SW480 (cell line): ENCODE measurements at regions not wholly inside any gene's neighbourhood (a gene's known extent, or its start where the extent isn't known, plus 50 kb on each side); places are given as distances from the start of the nearest gene placed in this dataset.
"Not testable (repeated sequence)": the region's sequence is repeated elsewhere in the genome, so short reads cannot be mapped to it uniquely, and the experiment has no call there.

Source experiments
- DNase-seq: peaks from one replicate; pipeline ENCODE4 v3.0.0-alpha.2; 2016; ENCODE audit warnings: low spot score

DNA sequence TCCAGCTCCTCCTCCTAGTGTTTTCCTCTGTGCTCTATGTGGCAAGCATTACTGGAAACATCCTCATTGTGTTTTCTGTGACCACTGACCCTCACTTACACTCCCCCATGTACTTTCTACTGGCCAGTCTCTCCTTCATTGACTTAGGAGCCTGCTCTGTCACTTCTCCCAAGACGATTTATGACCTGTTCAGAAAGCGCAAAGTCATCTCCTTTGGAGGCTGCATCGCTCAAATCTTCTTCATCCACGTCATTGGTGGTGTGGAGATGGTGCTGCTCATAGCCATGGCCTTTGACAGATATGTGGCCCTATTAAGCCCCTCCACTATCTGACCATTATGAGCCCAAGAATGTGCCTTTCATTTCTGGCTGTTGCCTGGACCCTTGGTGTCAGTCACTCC, 64.0 kb downstream of the OR4F15 start:
- not testable (repeated sequence) for DNase-seq

DNA sequence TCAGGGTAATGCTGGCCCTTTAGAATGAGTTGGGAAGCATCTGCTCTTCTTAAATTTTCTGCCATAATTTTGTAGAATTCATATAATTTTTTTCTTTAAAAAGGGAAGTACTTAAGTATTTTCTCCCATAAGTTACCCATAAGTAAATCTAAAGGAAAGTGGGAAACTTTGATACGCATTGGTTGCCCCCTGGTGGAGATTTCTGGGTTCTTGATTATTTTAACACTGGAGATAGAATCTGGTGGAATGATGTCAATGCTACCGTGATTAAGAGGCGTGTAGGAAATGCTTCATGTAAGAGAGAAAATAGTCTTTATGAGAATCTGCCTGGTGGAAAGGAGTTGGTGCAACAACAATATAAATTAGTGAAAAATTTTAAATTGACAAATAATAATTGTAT, 65.6 kb downstream of the OR4F15 start:
- DNase-seq, result not testable (repeated sequence)

DNA sequence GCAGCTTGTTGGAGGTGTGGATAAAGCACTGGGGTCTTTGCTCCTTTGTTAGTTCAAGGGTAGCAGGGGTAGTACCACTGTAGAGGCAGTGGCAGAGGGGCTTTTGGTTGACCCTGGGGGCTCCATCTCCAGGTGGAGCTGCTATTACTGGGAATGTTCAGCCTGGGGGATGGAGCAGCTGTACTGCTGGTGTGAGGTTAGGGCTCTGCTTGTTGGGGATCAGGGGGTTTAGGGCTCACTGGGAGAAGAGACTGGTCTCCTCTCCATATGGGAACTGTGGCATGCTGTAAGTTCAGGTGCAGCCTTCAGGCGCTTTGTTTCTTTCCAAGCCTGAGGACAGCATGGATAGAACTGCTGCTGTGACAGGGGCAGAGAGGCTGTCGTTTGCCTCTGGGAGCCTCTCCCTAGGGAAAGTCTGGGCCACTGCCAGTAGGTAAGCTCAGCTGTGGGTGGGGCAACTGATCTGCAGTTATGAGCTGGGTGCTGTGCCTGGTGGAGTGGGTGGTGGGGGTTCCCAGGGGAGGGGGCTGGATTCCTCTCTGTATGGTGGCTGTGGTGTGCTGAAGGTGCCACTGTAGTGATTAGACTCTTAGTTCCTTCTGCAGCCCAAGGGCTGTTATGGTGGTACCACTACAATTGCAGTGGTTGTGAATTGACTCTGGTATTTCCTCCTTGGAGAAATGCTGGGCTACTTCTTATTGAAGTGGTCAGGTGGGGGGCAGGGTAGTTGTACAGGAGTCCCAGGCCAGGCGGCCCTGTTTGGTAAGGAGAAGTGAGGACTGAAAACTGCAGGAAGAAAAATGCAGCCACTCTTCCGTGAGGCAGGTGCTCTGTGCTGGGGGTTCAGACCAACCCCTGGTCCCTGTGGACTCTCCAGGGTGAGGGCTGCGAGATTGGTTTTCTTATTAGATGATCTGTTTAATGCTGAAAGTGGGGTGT, 100.6 kb downstream of the OR4F15 start:
- not testable (repeated sequence) for DNase-seq

DNA sequence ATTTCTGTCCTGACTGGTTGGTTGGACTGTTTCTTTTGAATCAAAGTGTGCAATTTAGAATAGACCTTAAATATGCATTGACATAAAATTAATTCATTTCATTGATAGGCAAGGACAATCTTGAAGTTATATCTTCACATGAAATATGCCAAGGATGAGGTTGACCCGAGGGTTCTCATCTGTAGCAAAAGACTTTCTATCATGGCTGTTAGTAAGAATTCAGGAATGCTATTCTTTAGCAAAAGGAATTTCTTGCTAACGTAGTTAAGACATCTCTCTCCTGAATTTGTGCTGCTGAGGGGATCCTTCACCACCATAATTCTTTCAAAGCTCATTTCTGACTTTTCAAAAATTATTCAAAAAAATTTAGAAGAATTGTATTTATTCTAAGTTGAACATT, 112.6 kb downstream of the OR4F15 start:
- not testable (repeated sequence) for DNase-seq

DNA sequence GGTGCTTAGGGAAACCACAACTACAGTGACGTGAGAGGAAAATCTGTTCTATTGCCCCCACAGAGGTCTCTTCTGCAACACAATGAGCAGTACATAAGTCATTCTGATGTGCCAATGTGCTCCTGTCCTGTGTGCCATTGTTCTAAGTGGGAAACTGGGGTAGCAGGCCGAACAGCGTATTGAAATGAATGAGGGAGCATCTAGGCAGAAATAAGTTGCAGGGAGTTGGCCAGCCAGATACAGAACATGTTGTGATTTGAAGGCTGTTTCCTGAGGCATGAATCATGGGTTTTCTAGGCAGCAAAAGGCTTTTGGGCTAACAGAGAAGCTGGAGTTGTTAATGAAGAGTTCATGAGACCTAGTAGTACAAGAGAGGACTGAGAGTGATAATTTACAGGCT, 122.5 kb downstream of the OR4F15 start:
- not testable (repeated sequence) for DNase-seq

DNA sequence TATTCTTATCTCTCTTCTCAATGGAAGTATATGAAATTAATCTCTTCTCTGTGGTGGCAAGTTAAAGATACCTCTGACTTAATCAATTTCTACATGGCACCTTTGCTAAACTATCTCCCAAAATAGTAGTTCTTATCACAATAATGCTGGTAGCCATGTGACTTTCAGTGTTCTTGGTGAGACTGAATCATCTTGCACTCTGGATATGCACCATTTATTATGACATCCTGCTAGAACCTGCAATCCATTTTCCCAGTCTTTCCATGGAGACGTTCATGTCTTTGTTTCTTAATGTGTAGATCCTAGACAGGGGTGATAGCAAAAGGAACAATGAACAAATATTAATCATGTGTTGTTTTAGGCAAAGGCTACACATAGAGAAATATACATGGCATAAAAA, 125.4 kb downstream of the OR4F15 start:
- not testable (repeated sequence) for DNase-seq

DNA sequence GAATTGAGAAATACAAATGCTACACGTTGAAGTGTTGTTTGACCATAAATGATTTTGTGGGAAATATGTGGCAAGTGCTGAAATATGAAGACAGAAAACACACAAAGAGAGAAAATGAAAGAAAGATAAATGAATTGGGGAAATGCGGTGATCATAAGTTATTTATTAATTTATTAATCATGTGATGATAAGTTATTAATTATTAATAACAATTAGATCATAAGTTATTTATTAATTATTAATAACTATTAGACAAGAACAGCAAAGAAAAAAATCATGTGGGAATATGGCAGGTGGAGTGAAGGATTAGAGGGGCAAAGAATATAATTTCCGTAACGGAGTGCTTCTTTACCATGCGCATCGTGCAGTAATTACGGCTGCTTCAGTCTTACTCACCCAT, 126.6 kb downstream of the OR4F15 start:
- DNase-seq, result not testable (repeated sequence)

DNA sequence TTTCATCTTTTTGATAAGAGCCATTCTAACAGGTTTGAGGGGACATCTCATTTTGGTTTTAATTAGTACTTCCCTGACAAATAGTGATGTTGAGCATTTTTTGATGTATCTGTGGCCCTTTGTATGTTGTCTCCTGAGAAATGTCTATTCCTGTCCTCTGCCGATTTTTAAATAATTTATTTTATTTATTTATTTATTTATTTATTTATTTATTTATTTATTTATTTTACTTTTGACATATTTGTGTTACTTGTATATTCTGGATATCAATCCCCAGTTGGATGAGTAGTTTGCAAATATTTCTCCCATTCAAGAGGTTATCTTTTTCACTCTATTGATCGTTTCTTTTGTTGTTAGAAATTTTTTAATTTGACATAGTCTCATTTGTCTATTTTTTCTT, 133.9 kb downstream of the OR4F15 start:
- DNase-seq, result not testable (repeated sequence)

DNA sequence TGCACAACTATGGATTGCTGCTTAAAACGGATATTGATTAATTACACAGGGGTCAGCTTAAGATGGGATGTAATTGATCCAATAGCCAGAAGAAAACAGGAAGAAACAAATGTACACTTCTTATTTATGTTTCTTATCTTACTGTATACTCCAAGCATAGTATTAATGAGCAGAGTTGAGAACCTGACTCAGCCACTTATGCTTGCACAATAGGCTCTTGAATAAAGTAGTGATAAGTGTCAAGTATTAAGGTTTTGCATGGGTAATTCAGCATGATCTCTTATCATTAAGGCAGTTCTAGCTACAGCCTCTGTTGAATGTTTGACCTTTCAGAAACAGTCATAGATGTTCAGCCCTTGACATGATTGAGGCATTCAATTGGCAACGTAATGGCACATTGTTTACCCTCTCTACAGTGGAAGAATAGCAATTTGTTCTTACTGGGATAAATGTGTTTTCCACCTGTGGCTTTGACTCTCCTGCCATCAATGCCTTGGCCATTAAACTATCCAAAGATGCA, 136.5 kb downstream of the OR4F15 start:
- DNase-seq, result not testable (repeated sequence)

DNA sequence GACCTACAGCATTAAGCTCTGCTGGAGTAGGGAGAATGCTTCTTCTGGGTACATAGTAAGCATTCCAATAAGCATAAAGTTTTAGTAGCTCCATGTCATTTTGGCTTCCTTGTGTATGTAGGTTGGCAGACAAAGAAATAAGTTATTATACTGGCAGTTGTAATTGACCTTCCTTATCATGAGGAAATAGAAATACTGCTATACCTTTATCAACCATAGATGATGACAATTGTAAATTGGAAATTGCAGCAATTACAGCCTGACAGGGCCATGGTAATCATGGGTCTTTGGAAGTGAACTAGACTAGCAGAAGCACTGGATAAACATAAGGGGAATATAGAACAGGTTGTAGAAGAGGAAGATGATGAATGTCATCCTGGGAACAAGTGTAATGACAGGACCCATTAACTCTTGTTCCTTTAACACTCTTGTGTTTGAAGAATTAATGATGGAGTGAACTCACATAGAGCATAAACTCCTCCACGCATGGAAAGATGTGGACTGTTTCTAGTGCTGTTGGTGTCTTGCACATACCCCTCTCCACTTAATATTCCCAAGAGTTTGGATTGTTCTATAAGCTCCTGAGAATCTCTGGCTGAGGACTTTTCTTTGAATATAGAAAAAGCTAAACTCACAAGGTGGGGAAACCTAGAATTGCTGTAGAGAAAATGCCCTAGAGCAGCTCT, 137.5 kb downstream of the OR4F15 start:
- DNase-seq, result not testable (repeated sequence)

DNA sequence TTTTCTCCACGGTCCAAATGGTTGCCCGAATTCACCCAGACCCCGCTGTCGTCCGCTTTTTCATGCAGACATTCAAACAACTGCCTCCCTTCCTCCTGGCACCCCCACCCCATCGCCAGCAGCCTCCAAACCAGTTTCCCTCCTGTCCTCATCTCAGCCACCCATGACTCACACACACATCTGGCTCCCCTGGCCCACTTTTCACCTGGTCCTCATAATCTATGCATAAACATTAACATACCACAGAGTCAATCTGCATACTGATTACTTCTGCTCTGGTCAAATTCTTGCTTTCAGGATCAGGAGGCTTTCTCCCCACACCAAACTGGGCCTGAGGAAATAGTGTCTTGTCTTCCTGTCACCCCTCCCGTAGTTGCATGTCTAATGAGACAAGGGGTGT, 142.0 kb downstream of the OR4F15 start:
- not testable (repeated sequence) for DNase-seq

DNA sequence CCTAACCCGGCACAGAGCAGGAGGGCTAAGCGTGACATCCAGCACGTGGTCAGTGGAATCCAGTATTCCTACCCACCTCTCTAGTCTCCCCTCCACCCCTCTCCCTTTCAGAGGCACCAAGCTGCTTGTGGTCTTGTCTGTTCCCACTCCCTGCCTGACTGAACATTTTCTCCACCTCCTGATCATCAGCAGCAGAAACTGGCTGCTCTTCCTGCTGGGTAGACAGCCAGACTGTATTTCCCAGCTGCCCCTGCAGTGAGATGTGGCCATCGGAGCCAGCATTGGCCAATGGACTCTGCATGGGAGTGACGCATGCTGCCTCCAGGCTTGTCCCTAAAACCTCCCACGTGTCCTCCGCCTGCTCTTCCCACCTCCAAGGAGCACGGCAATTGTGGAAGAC, 143.8 kb downstream of the OR4F15 start:
- not testable (repeated sequence) for DNase-seq

DNA sequence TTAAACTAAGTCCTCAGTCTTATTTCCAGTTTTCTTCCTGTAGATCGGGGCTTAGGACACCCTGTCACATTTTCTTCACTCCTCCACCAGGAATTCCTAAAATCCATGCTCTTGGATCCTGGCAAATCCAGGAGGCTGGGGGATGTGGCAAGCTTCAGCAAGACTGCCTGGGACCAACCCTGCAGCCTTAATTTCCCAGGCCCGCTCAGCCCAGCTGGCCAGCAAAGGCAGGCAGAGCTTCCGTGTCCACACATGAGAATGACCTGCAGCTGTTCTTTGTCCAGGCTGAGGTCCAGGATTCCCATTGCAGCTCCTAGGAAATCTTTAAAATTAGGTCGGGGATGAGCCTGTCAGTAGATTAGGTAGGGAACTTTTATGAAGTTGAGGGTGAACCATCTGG, 146.7 kb downstream of the OR4F15 start:
- DNase-seq, result not testable (repeated sequence)

DNA sequence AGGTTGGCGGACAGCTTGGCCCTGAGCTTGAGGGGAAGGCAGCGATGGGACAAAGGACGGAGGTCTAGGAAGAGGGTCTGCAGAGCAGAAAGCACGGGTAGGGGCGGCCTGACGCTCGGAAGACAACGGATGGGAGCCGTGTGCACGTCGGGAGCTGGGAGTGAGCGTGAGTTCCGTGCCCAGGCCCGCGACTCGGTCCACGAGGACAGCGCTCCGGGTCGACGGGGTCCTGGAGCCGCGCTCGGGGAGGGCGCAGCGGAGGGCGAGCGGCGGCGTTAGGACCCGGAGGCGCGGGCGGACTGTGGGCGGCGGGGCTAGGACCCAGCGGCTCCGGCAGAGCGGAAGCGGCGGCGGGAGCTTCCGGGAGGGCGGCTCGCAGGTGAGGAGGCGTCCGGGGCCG, 149.3 kb downstream of the OR4F15 start:
- not testable (repeated sequence) for DNase-seq

DNA sequence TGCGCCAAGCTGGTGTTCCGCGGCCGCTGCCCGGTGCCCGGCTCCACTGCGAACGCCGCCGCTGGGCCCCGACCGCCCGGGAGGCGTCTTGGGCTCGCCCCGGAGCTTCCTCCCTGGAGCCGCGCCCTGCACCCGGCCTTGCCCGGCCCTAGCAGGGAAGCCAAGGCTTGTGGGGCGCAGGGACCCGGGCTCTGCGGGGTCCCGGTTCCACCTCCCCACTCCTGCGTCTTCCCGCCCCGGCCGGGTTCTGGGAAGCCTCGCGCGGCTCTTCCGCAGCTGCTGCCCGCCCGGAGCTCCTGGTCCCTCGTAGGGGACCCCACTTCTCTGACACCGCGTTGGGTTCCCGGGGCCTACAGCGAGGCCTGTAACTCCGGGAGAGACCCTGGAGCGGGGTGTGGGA, 149.8 kb downstream of the OR4F15 start:
- not testable (repeated sequence) for DNase-seq

DNA sequence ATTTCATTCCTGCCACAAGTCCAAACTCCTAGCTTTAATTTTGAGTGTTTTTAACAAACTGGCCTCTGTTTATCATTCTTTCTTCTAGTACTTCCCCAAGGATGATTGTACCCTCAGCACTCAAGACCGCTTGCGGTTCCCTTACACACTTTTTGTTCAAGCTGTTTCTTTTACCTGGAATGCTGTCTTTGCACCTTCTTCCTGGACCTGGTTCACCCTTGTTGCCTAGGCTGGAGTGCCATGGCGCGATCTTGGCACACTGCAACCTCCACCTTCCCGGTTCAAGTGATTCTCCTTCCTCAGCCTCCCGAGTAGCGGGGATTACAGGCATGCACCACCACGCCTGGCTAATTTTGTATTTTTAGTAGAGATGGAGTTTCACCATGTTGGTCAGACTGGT, 151.7 kb downstream of the OR4F15 start:
- DNase-seq, result not testable (repeated sequence)

DNA sequence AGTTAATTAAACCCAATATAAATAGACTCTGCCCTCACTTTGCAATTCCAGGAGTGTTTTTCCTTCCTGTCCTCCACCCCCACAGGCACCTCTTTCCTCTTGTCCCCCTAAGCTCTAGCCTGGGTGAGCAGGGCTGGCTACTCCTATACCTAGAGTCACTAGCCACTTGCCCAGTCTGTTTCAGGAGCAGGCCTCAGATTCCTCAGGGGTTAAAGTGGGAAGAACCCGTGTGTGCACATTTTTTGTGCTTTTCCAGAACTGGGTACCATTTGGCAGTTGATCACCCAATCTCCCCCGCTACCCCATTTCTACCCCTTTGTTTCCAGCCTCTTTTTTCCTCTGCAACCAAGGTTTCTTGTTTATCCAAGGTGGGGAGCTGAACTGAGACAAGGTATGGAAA, 153.4 kb downstream of the OR4F15 start:
- not testable (repeated sequence) for DNase-seq

DNA sequence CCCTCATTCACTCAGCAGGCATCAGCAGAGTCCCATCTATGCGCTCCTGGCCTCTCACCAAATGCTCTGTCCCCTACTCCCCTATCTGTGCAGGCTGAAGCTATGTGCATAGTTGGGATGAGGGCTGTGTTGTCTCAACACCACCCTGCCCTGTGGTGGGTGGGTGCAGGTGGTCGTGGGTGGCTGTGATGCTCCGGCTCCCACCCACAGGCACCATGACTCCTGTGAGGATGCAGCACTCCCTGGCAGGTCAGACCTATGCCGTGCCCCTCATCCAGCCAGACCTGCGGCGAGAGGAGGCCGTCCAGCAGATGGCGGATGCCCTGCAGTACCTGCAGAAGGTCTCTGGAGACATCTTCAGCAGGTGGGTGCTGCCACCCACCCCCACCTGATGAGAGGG, 153.9 kb downstream of the OR4F15 start:
- DNase-seq, result not testable (repeated sequence)

DNA sequence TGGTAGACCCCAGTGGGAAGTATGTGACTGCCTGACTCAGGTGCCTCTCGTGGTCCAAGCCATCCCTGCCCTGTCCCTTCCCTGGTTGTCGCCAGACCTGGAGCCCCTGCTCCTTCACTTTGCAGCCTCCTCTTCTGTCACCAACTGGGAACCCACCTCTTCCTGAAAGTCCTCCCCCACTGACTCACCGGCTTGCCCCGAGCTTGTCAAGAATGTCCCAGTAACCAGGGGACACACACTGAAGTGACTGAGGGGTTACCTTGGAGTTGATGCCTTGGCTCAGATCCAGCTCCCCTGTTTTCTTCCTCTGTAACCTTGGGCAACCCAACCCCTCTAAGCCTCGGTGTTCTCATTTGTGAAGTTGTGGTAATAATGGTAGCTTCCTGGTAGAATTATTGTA, 155.4 kb downstream of the OR4F15 start:
- DNase-seq, result not testable (repeated sequence)

DNA sequence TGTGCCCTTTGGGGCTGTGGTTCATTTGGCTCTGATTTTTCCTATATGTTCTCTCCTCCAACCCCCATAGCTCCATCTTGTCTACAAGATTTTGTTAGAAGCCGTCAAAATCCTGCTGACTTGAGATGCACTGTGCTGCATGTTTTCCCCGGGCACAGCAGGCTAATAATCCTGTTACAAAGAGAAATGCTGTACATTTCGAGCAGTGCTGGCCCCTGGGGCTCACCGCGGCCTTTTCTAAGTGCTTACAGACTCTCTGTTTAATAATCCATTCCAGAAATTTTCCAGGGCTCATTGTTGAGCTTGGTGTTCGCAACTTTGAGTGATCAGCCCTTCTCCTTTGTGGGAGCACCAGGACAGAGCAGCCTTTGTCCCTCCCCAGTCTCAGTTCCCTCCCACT, 158.6 kb downstream of the OR4F15 start:
- not testable (repeated sequence) for DNase-seq

DNA sequence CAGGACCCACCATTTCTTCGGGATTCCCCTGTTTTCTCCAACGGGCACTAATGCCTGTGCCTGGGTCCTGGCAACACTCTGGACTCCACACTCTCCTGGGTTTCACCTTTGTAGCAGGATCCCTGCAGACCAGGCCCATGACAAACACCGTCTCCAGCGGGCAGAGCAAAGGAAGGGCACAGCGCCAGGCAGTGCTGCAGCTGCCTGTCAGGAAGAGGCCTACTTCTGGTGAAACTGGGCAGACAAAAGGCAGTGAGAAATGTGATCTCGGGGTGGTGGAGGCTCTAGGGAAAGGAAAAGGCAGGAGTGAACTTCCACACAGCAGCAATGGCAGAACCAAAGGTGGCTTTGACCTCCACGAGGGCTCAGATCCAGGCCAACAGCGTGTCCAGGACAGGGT, 165.3 kb downstream of the OR4F15 start:
- not testable (repeated sequence) for DNase-seq

DNA sequence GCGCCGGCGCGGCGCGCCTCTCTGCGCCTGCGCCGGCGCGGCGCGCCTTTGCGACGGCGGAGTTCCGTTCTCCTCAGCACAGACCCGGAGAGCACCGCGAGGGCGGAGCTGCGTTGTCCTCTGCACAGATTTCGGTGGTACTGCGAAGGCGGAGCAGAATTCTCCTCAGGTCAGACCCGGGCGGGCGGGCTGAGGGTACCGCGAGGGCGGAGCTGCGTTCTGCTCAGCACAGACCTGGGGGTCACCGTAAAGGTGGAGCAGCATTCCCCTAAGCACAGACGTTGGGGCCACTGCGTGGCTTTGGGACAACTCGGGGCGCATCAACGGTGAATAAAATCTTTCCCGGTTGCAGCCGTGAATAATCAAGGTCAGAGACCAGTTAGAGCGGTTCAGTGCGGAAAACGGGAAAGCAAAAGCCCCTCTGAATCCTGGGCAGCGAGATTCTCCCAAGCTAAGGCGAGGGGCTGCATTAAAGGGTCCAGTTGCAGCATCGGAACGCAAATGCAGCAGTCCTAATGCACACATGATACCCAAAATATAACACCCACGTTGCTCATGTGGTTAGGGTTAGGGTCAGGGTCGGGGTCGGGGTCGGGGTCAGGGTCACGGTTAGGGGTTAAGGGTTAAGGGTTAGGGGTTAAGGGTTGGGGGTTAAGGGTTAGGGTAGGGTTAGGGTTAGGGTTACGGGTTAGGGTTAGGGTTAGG, 168.4 kb downstream of the OR4F15 start:
- peak; percentile 14 for DNase-seq
